Activated CD8-positive, alpha-beta memory T cell treated with anti-CD3 and anti-CD28 coated beads, Interleukin-2, amount 10 ng/mL, durations not matched to agents 7 days and 5 days (primary cell): ENCODE measurements at regions not wholly inside any gene's neighbourhood (a gene's known extent, or its start where the extent isn't known, plus 50 kb on each side); places are given as distances from the start of the nearest gene placed in this dataset.

ENCODE experiments used
- ATAC-seq: fragments of 150-1000 bp; cut with Tn5 transposase; one replicate; pipeline ENCODE4 v1.10.0; 2021; ENCODE audit warnings: moderate library complexity
- CTCF ChIA-PET: fragments of 350-600 bp; sonication (Branson Sonifier 250); formaldehyde crosslinking; loops from one replicate; lab custom pipeline; 2021; ENCODE audit warnings: antibody characterized with exemption; lab: Charles Lee
- DNase-seq: peaks from one replicate; pipeline ENCODE4 v3.0.0-alpha.2; 2020
- H3K27ac Mint-ChIP-seq: one replicate; pipeline ENCODE4 v1.8.0; 2021; ENCODE audit warnings: mild to moderate bottlenecking, mixed read lengths
- H3K27me3 Mint-ChIP-seq: one replicate; pipeline ENCODE4 v1.8.0; 2021; ENCODE audit warnings: mixed read lengths
- H3K36me3 Mint-ChIP-seq: one replicate; pipeline ENCODE4 v1.8.0; 2021; ENCODE audit warnings: mild to moderate bottlenecking, mixed read lengths
- H3K4me1 Mint-ChIP-seq: one replicate; pipeline ENCODE4 v1.8.0; 2021; ENCODE audit warnings: mixed read lengths
- H3K4me3 Mint-ChIP-seq: one replicate; pipeline ENCODE4 v1.8.0; 2021; ENCODE audit warnings: mild to moderate bottlenecking, moderate library complexity, mixed read lengths
- H3K9me3 Mint-ChIP-seq: one replicate; pipeline ENCODE4 v1.8.0; 2022; ENCODE audit warnings: low read depth, mixed read lengths

GRCh38 chr14:49487238-49487637, 98.9 kb downstream of the RPS29 start:
- Mint-ChIP-seq H3K9me3 (no peaks in the 10 kb centered on the region), H3K4me1 (peaks cover 7% of the 10 kb centered on the region), H3K27ac (no peak overlapping the region), H3K36me3 (no peaks in the 10 kb centered on the region), H3K4me3 (no peak overlapping the region), H3K27me3 (peaks cover 21% of the 10 kb centered on the region)
- CTCF ChIA-PET = no interaction called here
- ATAC-seq (no peak), DNase-seq (no peak)

- H3K9me3 Mint-ChIP-seq = no peaks in the 10 kb centered on the region
- H3K27me3 Mint-ChIP-seq = peaks cover 20% of the 10 kb centered on the region
- ATAC-seq = no peak
- H3K36me3 Mint-ChIP-seq = no peaks in the 10 kb centered on the region
- no peak for DNase-seq
- H3K27ac Mint-ChIP-seq = no peak overlapping the region
- CTCF ChIA-PET = no interaction called here
- H3K4me3 Mint-ChIP-seq = no peak overlapping the region
- H3K4me1 Mint-ChIP-seq = peaks cover 7% of the 10 kb centered on the region
These were observed 100.9 kb downstream of the RPS29 start for GRCh38 chr14:49485290-49485689.

- H3K4me3 Mint-ChIP-seq = no peak overlapping the region
- H3K27ac Mint-ChIP-seq = no peak overlapping the region
- H3K9me3 Mint-ChIP-seq = no peaks in the 10 kb centered on the region
- ATAC-seq (no peak), DNase-seq (no peak)
- CTCF ChIA-PET = no interaction called here
- H3K4me1 Mint-ChIP-seq = peaks cover 7% of the 10 kb centered on the region
- no peaks in the 10 kb centered on the region for H3K36me3 Mint-ChIP-seq
- peaks cover 18% of the 10 kb centered on the region for H3K27me3 Mint-ChIP-seq
These were observed 102.0 kb downstream of the RPS29 start for GRCh38 chr14:49484180-49484579.

- Mint-ChIP-seq H3K4me1 (peaks cover 7% of the 10 kb centered on the region), H3K27me3 (peaks cover 18% of the 10 kb centered on the region), H3K9me3 (no peaks in the 10 kb centered on the region), H3K4me3 (no peak overlapping the region), H3K27ac (no peak overlapping the region), H3K36me3 (no peaks in the 10 kb centered on the region)
- ATAC-seq (no peak), DNase-seq (no peak)
- CTCF ChIA-PET = interaction anchor here (1.4 kb wide), 1 partner anchor 15 kb away, joined by 4 read pairs; no protein-coding TSS in a partner anchor
These were observed 102.9 kb downstream of the RPS29 start for GRCh38 chr14:49483268-49483667.

GRCh38 chr14:49480979-49481498, 105.1 kb downstream of the RPS29 start:
- ATAC-seq = no peak
- no peak overlapping the region for H3K4me3 Mint-ChIP-seq
- peaks cover 7% of the 10 kb centered on the region for H3K4me1 Mint-ChIP-seq
- H3K9me3 Mint-ChIP-seq = no peaks in the 10 kb centered on the region
- H3K27me3 Mint-ChIP-seq = peaks cover 16% of the 10 kb centered on the region
- CTCF ChIA-PET = interaction anchor here (1.0 to 1.4 kb wide), 2 partner anchors 17 to 19 kb away, joined by 3 to 5 read pairs; no protein-coding TSS in a partner anchor
- no peaks in the 10 kb centered on the region for H3K36me3 Mint-ChIP-seq
- no peak for DNase-seq
- H3K27ac Mint-ChIP-seq = no peak overlapping the region

- Mint-ChIP-seq H3K27me3 (peaks cover 10% of the 10 kb centered on the region), H3K36me3 (no peaks in the 10 kb centered on the region), H3K4me1 (peaks cover 7% of the 10 kb centered on the region), H3K9me3 (no peaks in the 10 kb centered on the region), H3K27ac (no peak overlapping the region), H3K4me3 (no peak overlapping the region)
- CTCF ChIA-PET = interaction anchor here (1.0 to 1.7 kb wide), 3 partner anchors 10 to 19 kb away, joined by 3 to 6 read pairs (median 5); no protein-coding TSS in a partner anchor
- no peak for ATAC-seq
- DNase-seq = no peak
These were observed 106.0 kb downstream of the RPS29 start for GRCh38 chr14:49480053-49480760.

GRCh38 chr14:49479432-49479831, 106.7 kb downstream of the RPS29 start:
- CTCF ChIA-PET = interaction anchor here (0.6 to 1.7 kb wide), 3 partner anchors 9 to 106 kb away, joined by 3 to 6 read pairs (median 3); no protein-coding TSS in a partner anchor
- Mint-ChIP-seq H3K27ac (no peak overlapping the region), H3K27me3 (peaks cover 3% of the 10 kb centered on the region), H3K4me1 (peaks cover 7% of the 10 kb centered on the region), H3K4me3 (no peak overlapping the region), H3K9me3 (no peaks in the 10 kb centered on the region), H3K36me3 (no peaks in the 10 kb centered on the region)
- ATAC-seq (no peak), DNase-seq (no peak)

GRCh38 chr14:49478784-49479183, 107.4 kb downstream of the RPS29 start:
- H3K36me3 Mint-ChIP-seq = no peaks in the 10 kb centered on the region
- H3K4me1 Mint-ChIP-seq = peaks cover 7% of the 10 kb centered on the region
- H3K27ac Mint-ChIP-seq = no peak overlapping the region
- no peak for DNase-seq
- no peaks in the 10 kb centered on the region for H3K9me3 Mint-ChIP-seq
- CTCF ChIA-PET = interaction anchor here (0.6 to 1.7 kb wide), 3 partner anchors 9 to 325 kb away, joined by 3 to 6 read pairs (median 3); no protein-coding TSS in a partner anchor
- H3K4me3 Mint-ChIP-seq = no peak overlapping the region
- H3K27me3 Mint-ChIP-seq = peaks cover 2% of the 10 kb centered on the region
- ATAC-seq = no peak

- Mint-ChIP-seq H3K4me3 (no peak overlapping the region), H3K9me3 (no peaks in the 10 kb centered on the region), H3K27me3 (peaks cover 20% of the 10 kb centered on the region), H3K36me3 (no peaks in the 10 kb centered on the region), H3K4me1 (no peaks in the 10 kb centered on the region), H3K27ac (no peak overlapping the region)
- CTCF ChIA-PET = no interaction called here
- DNase-seq = no peak
- ATAC-seq = no peak
These were observed 119.1 kb downstream of the RPS29 start for GRCh38 chr14:49467091-49467490.

- Mint-ChIP-seq H3K4me3 (no peak overlapping the region), H3K36me3 (no peaks in the 10 kb centered on the region), H3K27ac (no peak overlapping the region), H3K27me3 (peaks cover 23% of the 10 kb centered on the region), H3K4me1 (no peaks in the 10 kb centered on the region), H3K9me3 (no peaks in the 10 kb centered on the region)
- ATAC-seq (no peak), DNase-seq (no peak)
- CTCF ChIA-PET = interaction anchor here (1.0 kb wide), 1 partner anchor 130 kb away, joined by 3 read pairs; no protein-coding TSS in a partner anchor
These were observed 121.3 kb downstream of the RPS29 start for GRCh38 chr14:49464885-49465284.

- ATAC-seq (no peak), DNase-seq (no peak)
- Mint-ChIP-seq H3K4me1 (no peaks in the 10 kb centered on the region), H3K27me3 (peaks cover 20% of the 10 kb centered on the region), H3K4me3 (no peak overlapping the region), H3K9me3 (no peaks in the 10 kb centered on the region), H3K27ac (no peak overlapping the region), H3K36me3 (no peaks in the 10 kb centered on the region)
- CTCF ChIA-PET = interaction anchor here (2.0 to 5.7 kb wide), 2 partner anchors 14 to 34 kb away, joined by 7 to 56 read pairs; no protein-coding TSS in a partner anchor
These were observed 123.0 kb downstream of the RPS29 start for GRCh38 chr14:49463146-49463545.

- CTCF ChIA-PET = interaction anchor here (0.5 to 5.7 kb wide), 26 partner anchors 9 to 400 kb away, joined by 3 to 56 read pairs (median 4); partner anchors contain the start of genes DNAAF2, MGAT2, NEMF and RPL36AL
- Mint-ChIP-seq H3K36me3 (no peaks in the 10 kb centered on the region), H3K4me1 (no peaks in the 10 kb centered on the region), H3K4me3 (no peak overlapping the region), H3K27ac (no peak overlapping the region), H3K27me3 (peaks cover 23% of the 10 kb centered on the region), H3K9me3 (no peaks in the 10 kb centered on the region)
- peak; percentile 71 for DNase-seq
- peak; percentile 85 for ATAC-seq
These were observed 124.4 kb downstream of the RPS29 start for GRCh38 chr14:49461529-49462401.

- no peak overlapping the region for H3K4me3 Mint-ChIP-seq
- no peaks in the 10 kb centered on the region for H3K4me1 Mint-ChIP-seq
- H3K27me3 Mint-ChIP-seq = peaks cover 16% of the 10 kb centered on the region
- no peak for ATAC-seq
- no peaks in the 10 kb centered on the region for H3K36me3 Mint-ChIP-seq
- CTCF ChIA-PET = interaction anchor here (1.0 to 5.7 kb wide), 5 partner anchors 12 to 160 kb away, joined by 3 to 56 read pairs (median 6); partner anchors contain the start of genes MGAT2, RPL36AL and RPS29
- H3K27ac Mint-ChIP-seq = no peak overlapping the region
- DNase-seq = no peak
- no peaks in the 10 kb centered on the region for H3K9me3 Mint-ChIP-seq
These were observed 125.5 kb downstream of the RPS29 start for GRCh38 chr14:49460662-49461061.
